WERI-Rb-1 (cell line): ENCODE measurements at regions not wholly inside any gene's neighbourhood (a gene's known extent, or its start where the extent isn't known, plus 50 kb on each side); places are given as distances from the start of the nearest gene placed in this dataset.

Experiments used
- DNase-seq: peaks from one replicate; pipeline ENCODE4 v3.0.0-alpha.2; 2020
- H3K27ac ChIP-seq: fragments of 250-450 bp; sonication (Bioruptor Pico); 2 replicates; pipeline ENCODE4 v1.5.1; 2020; ENCODE audit warnings: mild to moderate bottlenecking, moderate library complexity
- H3K27me3 ChIP-seq: fragments of 250-450 bp; sonication (Bioruptor Pico); 2 replicates; pipeline ENCODE4 v1.5.1; 2021; ENCODE audit warnings: mild to moderate bottlenecking, low read depth, moderate library complexity; ENCODE audit not compliant: insufficient read depth, severe bottlenecking
- H3K36me3 ChIP-seq: fragments of 250-450 bp; sonication (Bioruptor Pico); 2 replicates; pipeline ENCODE4 v1.5.1; 2020; ENCODE audit warnings: mild to moderate bottlenecking, moderate library complexity
- H3K4me3 ChIP-seq: 2 replicates; pipeline ENCODE4 v1.5.1; 2011; ENCODE audit warnings: low read depth, mild to moderate bottlenecking, control low read depth, low read length
- H3K9me3 ChIP-seq: fragments of 250-450 bp; sonication (Bioruptor Pico); 2 replicates; pipeline ENCODE4 v1.5.1; 2021; ENCODE audit warnings: mild to moderate bottlenecking, moderate library complexity; ENCODE audit not compliant: severe bottlenecking
- TF ChIP-seq, protein P1 (sequence below): IDR thresholded peaks from 2 replicates; pipeline ENCODE4 v1.5.1; 2011; ENCODE audit warnings: low read depth, mild to moderate bottlenecking, control low read depth, inconsistent platforms, low read length

DNA sequence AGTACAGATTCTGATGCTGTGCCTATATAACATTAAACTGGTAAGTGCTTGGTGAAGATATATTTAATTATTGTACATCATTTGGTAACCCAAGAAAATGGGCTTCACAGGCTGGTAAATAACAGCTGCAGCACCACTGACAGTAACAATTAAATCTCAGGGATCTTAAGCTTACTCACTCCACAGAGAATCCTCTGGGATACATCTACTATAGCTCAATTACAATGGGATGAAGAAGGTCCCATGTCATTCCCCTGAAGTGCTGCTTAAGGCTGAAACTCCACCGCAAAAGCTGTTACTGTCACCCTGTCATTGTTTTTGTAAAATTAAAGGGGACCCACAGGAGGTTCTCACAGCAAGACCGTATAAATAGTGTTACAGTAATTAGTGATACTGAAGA lies 153.0 kb downstream of the IMPG2 start:
- H3K4me3 ChIP-seq, result no peak overlapping the region
- TF ChIP-seq, protein P1, sequence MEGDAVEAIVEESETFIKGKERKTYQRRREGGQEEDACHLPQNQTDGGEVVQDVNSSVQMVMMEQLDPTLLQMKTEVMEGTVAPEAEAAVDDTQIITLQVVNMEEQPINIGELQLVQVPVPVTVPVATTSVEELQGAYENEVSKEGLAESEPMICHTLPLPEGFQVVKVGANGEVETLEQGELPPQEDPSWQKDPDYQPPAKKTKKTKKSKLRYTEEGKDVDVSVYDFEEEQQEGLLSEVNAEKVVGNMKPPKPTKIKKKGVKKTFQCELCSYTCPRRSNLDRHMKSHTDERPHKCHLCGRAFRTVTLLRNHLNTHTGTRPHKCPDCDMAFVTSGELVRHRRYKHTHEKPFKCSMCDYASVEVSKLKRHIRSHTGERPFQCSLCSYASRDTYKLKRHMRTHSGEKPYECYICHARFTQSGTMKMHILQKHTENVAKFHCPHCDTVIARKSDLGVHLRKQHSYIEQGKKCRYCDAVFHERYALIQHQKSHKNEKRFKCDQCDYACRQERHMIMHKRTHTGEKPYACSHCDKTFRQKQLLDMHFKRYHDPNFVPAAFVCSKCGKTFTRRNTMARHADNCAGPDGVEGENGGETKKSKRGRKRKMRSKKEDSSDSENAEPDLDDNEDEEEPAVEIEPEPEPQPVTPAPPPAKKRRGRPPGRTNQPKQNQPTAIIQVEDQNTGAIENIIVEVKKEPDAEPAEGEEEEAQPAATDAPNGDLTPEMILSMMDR, result no peak
- H3K27ac ChIP-seq, result no peak overlapping the region
- no peaks in the 10 kb centered on the region for H3K9me3 ChIP-seq
- no peak for DNase-seq
- no peaks in the 10 kb centered on the region for H3K36me3 ChIP-seq
- no peaks in the 10 kb centered on the region for H3K27me3 ChIP-seq

DNA sequence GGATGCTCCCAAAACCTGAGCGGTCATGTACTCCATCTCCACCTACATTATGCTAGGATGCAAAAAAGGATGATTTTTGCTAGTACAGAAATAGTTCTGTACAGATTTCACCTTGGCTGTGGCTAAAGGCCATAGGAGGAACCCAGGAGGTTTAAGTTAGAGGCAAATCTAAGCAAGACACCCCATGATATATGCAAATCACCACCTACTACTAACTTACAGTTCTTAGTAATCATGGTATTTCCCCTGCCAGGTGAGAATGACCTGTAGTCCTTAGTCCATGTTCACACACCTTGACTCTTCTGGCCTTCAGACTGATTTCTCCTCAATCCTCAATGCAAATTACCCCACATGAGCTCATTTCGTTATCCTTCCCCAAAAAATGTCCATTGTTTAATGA lies 154.2 kb downstream of the IMPG2 start:
- Histone ChIP-seq H3K36me3 (no peaks in the 10 kb centered on the region), H3K27me3 (no peaks in the 10 kb centered on the region), H3K4me3 (no peak overlapping the region), H3K27ac (no peak overlapping the region), H3K9me3 (no peaks in the 10 kb centered on the region)
- DNase-seq, result no peak
- TF ChIP-seq, protein P1, result no peak

DNA sequence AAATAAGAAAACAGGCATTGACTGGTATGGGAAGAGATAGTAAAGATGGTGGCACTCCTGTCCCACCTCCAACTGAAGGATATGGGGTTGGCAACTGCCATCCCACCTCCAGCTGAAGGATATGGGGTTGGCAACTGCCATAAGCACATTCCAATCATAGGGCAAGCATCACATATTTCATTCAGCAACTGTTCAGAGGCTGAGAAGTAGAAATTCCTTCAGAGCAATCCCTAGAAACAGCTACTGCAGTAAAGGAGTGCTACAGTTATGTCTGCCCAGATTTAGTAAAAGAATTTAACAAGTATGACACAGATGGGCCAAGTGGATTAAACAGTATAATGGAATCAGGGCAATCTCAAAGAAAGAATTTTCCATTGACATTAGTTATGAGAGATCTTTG lies 156.8 kb downstream of the IMPG2 start:
- no peak overlapping the region for H3K4me3 ChIP-seq

DNA sequence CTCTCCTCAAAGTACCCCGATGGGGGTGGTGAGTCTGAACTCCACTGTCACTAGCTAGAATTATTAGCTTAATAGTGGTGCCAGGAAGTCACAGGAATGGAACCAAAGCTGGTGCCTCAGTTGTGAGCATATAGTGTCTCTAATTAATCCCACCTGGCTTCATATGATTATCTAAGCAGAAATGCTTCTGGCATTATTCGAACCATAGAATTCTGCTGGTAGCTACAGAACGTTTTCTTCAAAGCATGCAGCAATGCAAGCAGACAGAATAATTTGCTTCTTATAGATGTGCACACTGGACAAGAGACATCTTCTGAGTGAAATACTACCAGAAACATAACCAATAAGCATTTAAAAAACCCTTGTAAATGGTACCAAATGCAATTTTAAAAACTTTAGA lies 160.9 kb downstream of the IMPG2 start:
- no peak for DNase-seq
- H3K36me3 ChIP-seq, result no peaks in the 10 kb centered on the region
- TF ChIP-seq, protein P1, result no peak
- no peaks in the 10 kb centered on the region for H3K9me3 ChIP-seq
- H3K27ac ChIP-seq, result no peak overlapping the region
- H3K4me3 ChIP-seq, result no peak overlapping the region
- H3K27me3 ChIP-seq, result no peaks in the 10 kb centered on the region

More for the DNA sequence above, 156.8 kb downstream of the IMPG2 start:
- no peak for DNase-seq
- Histone ChIP-seq H3K27ac (no peak overlapping the region), H3K36me3 (no peaks in the 10 kb centered on the region), H3K9me3 (no peaks in the 10 kb centered on the region), H3K27me3 (no peaks in the 10 kb centered on the region)
- TF ChIP-seq, protein P1, result no peak

DNA sequence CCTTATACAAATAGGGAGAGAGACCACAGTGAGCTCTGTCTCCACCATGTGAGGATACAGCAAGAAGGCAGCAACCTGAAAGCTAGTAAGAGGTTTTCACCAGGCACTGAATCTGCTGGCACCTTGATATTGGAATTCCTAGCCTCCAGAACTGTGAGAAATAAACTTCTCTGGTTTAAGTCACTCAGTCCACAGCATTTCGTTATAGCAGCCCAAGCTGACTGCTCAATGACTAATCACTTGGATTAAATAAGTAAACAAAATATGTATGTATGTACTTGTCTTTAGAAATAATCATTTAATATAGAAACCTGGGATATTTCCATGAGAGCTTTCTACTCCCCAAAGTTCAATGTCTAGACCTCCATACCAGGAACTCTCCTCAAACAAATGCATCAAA lies 162.0 kb downstream of the IMPG2 start:
- H3K27ac ChIP-seq, result no peak overlapping the region
- TF ChIP-seq, protein P1, result no peak
- H3K27me3 ChIP-seq, result no peaks in the 10 kb centered on the region
- no peak for DNase-seq
- no peak overlapping the region for H3K4me3 ChIP-seq
- H3K36me3 ChIP-seq, result no peaks in the 10 kb centered on the region
- no peaks in the 10 kb centered on the region for H3K9me3 ChIP-seq

DNA sequence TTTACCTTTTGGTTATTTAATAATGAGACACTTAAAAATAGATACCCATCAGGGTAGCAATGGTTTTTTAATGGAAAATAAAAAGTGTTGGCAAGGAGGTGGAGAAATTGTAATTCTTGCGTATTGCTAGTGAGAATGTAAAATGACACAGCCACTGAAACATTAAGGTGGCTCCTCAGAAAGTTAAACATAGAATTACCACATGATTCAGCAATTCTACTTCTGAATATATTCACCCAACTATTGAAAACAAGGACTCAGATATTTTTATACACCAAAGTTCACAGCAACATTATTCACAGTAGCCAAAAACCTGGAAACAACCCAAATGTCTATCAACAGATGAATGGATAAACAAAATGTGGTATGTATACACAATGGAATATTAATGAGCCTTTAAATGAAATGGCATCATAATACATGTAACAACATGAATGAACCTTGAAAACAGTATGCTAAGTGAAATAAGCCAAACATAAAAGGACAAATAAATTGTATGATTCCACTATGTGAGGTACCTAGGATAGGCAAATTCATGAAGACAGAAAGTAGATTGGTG lies 163.5 kb downstream of the IMPG2 start:
- Histone ChIP-seq H3K4me3 (no peak overlapping the region), H3K27me3 (no peaks in the 10 kb centered on the region), H3K9me3 (no peaks in the 10 kb centered on the region), H3K36me3 (no peaks in the 10 kb centered on the region), H3K27ac (no peak overlapping the region)
- TF ChIP-seq, protein P1, result no peak
- DNase-seq, result no peak
